ENCODE measurements at regions not wholly inside any gene's neighbourhood (a gene's known extent, or its start where the extent isn't known, plus 50 kb on each side); places are given as distances from the start of the nearest gene placed in this dataset.

GRCh38 chr18:10279471-10279870 is 175.0 kb upstream of the APCDD1 start:
- peaks cover 8% of the 10 kb centered on the region for H3K4me1 Mint-ChIP-seq (ENCODE audit: unreplicated experiment)
- no peak for DNase-seq (ENCODE audit: extremely low spot score, unreplicated experiment)

DNA sequence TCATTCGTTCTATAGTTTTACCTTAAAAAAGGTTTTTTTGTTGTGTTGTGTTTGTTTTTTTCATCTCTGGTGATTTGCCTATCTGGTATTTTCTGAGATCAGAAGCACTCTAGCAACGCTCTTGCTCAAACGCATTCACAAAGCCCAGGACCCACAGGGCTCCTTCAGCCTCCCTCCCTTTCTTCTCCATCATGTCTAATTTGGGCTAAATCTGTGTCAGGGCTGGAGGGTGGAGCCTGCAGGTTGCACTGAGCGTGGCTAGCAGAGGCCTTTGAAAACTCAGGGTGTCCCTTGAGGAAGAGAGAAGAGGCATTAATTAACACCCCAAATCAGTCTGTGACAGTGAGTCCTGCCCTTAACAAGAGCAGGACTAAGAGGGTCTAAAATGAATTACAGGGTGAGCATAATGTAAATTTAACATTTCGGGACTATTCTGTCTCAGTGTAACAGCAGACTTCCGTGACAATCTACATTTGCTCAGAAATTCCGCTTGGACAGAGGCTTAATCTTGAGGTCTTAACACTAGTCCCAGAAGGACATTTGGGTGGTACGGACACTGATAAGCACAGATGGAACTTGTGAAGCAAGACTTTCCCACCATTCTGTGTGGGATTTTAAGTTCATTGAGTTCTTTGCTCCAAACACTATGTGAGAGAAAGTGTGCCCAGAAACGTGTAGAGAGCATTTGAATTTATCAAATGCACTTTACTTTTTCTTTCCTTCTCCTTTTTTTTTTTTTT is 174.4 kb upstream of the APCDD1 start:
- H3K27ac Mint-ChIP-seq: no peak overlapping the region
- H3K4me3 Mint-ChIP-seq: no peak overlapping the region
- H3K4me1 Mint-ChIP-seq (ENCODE audit: unreplicated experiment): peaks cover 13% of the 10 kb centered on the region
- peaks cover 5% of the 10 kb centered on the region for H3K9me3 Mint-ChIP-seq
- TF ChIP-seq, protein P1, sequence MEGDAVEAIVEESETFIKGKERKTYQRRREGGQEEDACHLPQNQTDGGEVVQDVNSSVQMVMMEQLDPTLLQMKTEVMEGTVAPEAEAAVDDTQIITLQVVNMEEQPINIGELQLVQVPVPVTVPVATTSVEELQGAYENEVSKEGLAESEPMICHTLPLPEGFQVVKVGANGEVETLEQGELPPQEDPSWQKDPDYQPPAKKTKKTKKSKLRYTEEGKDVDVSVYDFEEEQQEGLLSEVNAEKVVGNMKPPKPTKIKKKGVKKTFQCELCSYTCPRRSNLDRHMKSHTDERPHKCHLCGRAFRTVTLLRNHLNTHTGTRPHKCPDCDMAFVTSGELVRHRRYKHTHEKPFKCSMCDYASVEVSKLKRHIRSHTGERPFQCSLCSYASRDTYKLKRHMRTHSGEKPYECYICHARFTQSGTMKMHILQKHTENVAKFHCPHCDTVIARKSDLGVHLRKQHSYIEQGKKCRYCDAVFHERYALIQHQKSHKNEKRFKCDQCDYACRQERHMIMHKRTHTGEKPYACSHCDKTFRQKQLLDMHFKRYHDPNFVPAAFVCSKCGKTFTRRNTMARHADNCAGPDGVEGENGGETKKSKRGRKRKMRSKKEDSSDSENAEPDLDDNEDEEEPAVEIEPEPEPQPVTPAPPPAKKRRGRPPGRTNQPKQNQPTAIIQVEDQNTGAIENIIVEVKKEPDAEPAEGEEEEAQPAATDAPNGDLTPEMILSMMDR (conservative IDR thresholded peaks at IDR 0.05): no peak
- no peaks in the 10 kb centered on the region for H3K36me3 Mint-ChIP-seq
- no peak for DNase-seq (ENCODE audit: extremely low spot score, unreplicated experiment)
- no peaks in the 10 kb centered on the region for H3K27me3 Mint-ChIP-seq

More at GRCh38 chr18:10279471-10279870, 175.0 kb upstream of the APCDD1 start:
- Mint-ChIP-seq H3K27ac (no peak overlapping the region), H3K4me3 (no peak overlapping the region), H3K36me3 (no peaks in the 10 kb centered on the region), H3K27me3 (no peaks in the 10 kb centered on the region), H3K9me3 (peaks cover 5% of the 10 kb centered on the region)
- TF ChIP-seq, protein P1 (conservative IDR thresholded peaks at IDR 0.05): no peak

- Mint-ChIP-seq H3K4me3 (no peak overlapping the region), H3K27ac (no peak overlapping the region)
- TF ChIP-seq, protein P1 (conservative IDR thresholded peaks at IDR 0.05): no peak
Observed at GRCh38 chr18:10284540-10285282, 169.7 kb upstream of the APCDD1 start.

GRCh38 chr18:10285283-10285640 is 169.2 kb upstream of the APCDD1 start:
- Mint-ChIP-seq H3K27ac (no peak overlapping the region), H3K27me3 (no peaks in the 10 kb centered on the region), H3K4me1 (ENCODE audit: unreplicated experiment) (peaks cover 14% of the 10 kb centered on the region), H3K4me3 (no peak overlapping the region), H3K36me3 (peaks cover 7% of the 10 kb centered on the region), H3K9me3 (peaks cover 10% of the 10 kb centered on the region)
- TF ChIP-seq, protein P1 (conservative IDR thresholded peaks at IDR 0.05): no peak
- DNase-seq (ENCODE audit: extremely low spot score, unreplicated experiment): no peak

More at GRCh38 chr18:10284540-10285282, 169.7 kb upstream of the APCDD1 start:
- Mint-ChIP-seq H3K4me1 (ENCODE audit: unreplicated experiment) (peaks cover 14% of the 10 kb centered on the region), H3K27me3 (no peaks in the 10 kb centered on the region), H3K9me3 (peaks cover 10% of the 10 kb centered on the region), H3K36me3 (peaks cover 7% of the 10 kb centered on the region)
- DNase-seq (ENCODE audit: extremely low spot score, unreplicated experiment): no peak

DNA sequence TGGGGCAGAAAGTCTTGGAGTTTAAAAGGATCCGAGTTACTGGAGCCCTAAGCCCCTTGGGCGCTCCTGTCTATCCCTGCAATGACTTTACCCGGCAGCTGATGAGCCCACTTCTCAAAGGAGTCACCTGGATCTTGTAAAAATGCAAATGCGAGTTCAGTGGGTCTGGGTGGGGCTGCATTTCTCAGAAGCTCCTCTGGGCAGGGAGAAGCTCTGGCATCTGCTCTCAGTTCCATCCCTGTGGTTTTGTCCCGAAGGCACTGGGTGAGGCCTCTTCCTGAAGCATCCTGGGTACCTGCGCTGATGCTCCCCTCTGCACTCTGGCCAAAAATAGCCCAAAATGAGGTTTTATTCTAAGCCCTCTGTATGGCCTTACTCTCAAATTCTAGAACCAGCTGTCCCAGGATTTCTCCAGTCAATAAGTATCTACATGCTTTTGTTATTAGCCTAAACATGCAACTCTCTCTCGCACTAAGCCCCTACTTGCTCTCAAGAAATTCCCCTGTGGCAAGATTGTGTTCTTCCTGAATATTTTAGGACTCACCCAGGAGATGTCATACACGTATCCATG is 167.8 kb upstream of the APCDD1 start:
- H3K9me3 Mint-ChIP-seq: peaks cover 10% of the 10 kb centered on the region
- H3K4me3 Mint-ChIP-seq: no peak overlapping the region
- H3K27me3 Mint-ChIP-seq: no peaks in the 10 kb centered on the region
- no peak overlapping the region for H3K27ac Mint-ChIP-seq
- DNase-seq (ENCODE audit: extremely low spot score, unreplicated experiment): no peak
- TF ChIP-seq, protein P1 (conservative IDR thresholded peaks at IDR 0.05): no peak
- H3K36me3 Mint-ChIP-seq: peaks cover 7% of the 10 kb centered on the region
- H3K4me1 Mint-ChIP-seq (ENCODE audit: unreplicated experiment): peaks cover 22% of the 10 kb centered on the region

Data from type B pancreatic cell (in vitro differentiated cells).